Astrocyte of the spinal cord (primary cell): ENCODE measurements at regions not wholly inside any gene's neighbourhood (a gene's known extent, or its start where the extent isn't known, plus 50 kb on each side); places are given as distances from the start of the nearest gene placed in this dataset.

ENCODE experiments used
- DNase-seq: peaks from one replicate; pipeline ENCODE4 v3.0.0; 2011; ENCODE audit warnings: low read depth, low spot score
- H3K4me3 ChIP-seq: 2 replicates; pipeline ENCODE4 v1.5.1; 2011; ENCODE audit warnings: low read depth, mild to moderate bottlenecking, low read length, moderate library complexity
- in situ Hi-C: cut with HindIII; loops from 2 replicates; pipeline ENCODE4 v1.10.0; 2017; ENCODE audit warnings: low sequenced_read_pairs
- TF ChIP-seq, protein P1 (sequence below): IDR thresholded peaks from 2 replicates; pipeline ENCODE4 v1.5.1; 2012; ENCODE audit warnings: low read depth, mild to moderate bottlenecking, low read length, inconsistent platforms

GRCh38 chrX:8253096-8253495 is 82.0 kb upstream of the VCX2 start:
- H3K4me3 ChIP-seq, result no peak overlapping the region
- DNase-seq, result no peak
- TF ChIP-seq, protein P1, sequence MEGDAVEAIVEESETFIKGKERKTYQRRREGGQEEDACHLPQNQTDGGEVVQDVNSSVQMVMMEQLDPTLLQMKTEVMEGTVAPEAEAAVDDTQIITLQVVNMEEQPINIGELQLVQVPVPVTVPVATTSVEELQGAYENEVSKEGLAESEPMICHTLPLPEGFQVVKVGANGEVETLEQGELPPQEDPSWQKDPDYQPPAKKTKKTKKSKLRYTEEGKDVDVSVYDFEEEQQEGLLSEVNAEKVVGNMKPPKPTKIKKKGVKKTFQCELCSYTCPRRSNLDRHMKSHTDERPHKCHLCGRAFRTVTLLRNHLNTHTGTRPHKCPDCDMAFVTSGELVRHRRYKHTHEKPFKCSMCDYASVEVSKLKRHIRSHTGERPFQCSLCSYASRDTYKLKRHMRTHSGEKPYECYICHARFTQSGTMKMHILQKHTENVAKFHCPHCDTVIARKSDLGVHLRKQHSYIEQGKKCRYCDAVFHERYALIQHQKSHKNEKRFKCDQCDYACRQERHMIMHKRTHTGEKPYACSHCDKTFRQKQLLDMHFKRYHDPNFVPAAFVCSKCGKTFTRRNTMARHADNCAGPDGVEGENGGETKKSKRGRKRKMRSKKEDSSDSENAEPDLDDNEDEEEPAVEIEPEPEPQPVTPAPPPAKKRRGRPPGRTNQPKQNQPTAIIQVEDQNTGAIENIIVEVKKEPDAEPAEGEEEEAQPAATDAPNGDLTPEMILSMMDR, result no peak
- in situ Hi-C loops, result no loop called here

GRCh38 chrX:8254401-8254800 is 83.3 kb upstream of the VCX2 start:
- no peak overlapping the region for H3K4me3 ChIP-seq
- no peak for DNase-seq
- TF ChIP-seq, protein P1, result no peak
- in situ Hi-C loops, result no loop called here

GRCh38 chrX:8272821-8273220 is 101.8 kb upstream of the VCX2 start:
- in situ Hi-C loops, result no loop called here
- H3K4me3 ChIP-seq, result no peak overlapping the region
- no peak for DNase-seq
- TF ChIP-seq, protein P1, result no peak

DNA sequence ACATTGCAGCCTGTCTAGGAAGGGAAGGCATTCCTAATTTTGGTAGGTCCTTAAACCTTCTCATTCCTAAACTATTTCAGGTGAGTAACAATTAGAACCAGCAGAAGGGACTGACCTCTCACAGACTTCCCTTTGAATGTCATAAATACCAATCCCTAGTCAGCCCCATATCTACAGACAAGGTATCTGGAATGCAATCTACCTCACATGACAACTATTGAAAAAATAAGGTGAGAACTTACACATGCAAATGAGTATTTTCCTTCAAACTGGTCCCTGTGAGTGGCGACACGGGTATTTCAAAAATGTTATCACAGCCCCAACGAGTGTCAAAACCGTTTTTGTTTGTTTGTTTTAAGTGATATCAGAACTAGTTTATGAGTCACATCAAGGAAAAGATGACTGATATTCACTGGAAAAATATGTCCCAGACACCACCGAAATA is 102.4 kb upstream of the VCX2 start:
- no peak overlapping the region for H3K4me3 ChIP-seq
- peak; percentile 7 for DNase-seq
- TF ChIP-seq, protein P1, result no peak
- in situ Hi-C loops, result no loop called here

GRCh38 chrX:8274170-8274569 is 103.1 kb upstream of the VCX2 start:
- TF ChIP-seq, protein P1, result no peak
- DNase-seq, result no peak
- in situ Hi-C loops, result no loop called here
- no peak overlapping the region for H3K4me3 ChIP-seq

DNA sequence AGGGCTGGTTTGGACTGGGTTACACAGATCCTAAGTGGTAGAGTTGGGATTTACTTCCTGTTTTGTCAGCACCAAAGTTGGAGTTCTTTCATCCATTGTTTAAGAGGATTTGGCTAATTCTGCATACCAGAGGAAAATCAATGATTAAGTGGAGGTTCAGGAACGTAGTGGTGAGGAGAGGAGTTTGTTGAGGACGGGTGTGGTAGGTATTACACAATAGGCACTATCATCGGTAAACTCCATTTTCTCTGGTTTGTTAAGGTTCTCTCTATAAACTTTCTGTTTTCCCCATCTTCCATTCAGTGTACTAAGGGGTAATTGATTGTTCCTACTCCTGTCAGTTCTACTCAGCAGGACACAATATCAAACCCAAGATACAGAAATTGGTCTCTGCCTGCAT is 107.5 kb upstream of the VCX2 start:
- H3K4me3 ChIP-seq, result no peak overlapping the region
- TF ChIP-seq, protein P1, result no peak
- no peak for DNase-seq
- in situ Hi-C loops, result no loop called here

DNA sequence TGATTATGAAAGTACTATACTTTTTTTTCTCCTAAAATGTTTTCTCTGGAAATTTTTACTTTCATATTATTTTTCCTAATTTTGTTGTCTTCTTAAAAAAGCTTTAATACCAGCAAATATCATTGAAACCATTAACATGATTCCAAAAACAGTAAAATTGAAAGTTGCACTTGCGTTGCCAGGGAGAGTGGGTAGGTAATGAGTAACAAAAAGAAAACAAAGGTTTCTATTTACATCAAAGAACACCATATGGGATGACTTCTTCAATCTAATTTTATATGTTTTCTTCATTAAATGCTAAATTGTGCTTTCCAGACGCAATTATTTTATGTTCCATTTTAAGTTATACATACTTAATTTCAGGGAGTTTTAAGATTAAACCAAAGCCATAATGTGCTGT is 108.3 kb upstream of the VCX2 start:
- H3K4me3 ChIP-seq, result no peak overlapping the region
- no peak for DNase-seq
- in situ Hi-C loops, result no loop called here
- TF ChIP-seq, protein P1, result no peak
